ENCODE measurements at regions not wholly inside any gene's neighbourhood (a gene's known extent, or its start where the extent isn't known, plus 50 kb on each side); places are given as distances from the start of the nearest gene placed in this dataset.

- TF ChIP-seq CTCF (conservative IDR thresholded peaks at IDR 0.05; ENCODE audit: low read length) (no peak), EZH2phosphoT487 (IDR thresholded peaks at IDR 0.05; ENCODE audit: borderline replicate concordance) (no peak)
Observed at GRCh38 chr7:66505531-66506451, 122.9 kb upstream of the KCTD7 start.

All from Loucy (cell line).